Right lobe of liver (tissue), 6 donors: ENCODE measurements at regions not wholly inside any gene's neighbourhood (a gene's known extent, or its start where the extent isn't known, plus 50 kb on each side); places are given as distances from the start of the nearest gene placed in this dataset.
A peak's percentile ranks its signal among the peaks of the same experiment; 100 is the strongest.

ENCODE experiments used
- ATAC-seq, 4 donors: fragments of 200-7000 bp; cut with Tn5 transposase; one replicate each; pipeline ENCODE4 v1.9.1; 2020; ENCODE audit warnings: mild to moderate bottlenecking in 4 of 4, moderate library complexity in 4 of 4
- DNase-seq, 3 donors: peaks; one replicate each; pipeline ENCODE4 v3.0.0-alpha.2; 2020
- H3K27ac ChIP-seq, 3 donors: fragments of 200-600 bp; one replicate each; pipeline ENCODE4 v1.8.0; 2022
- H3K27me3 ChIP-seq, 2 donors: fragments of 200-600 bp; one replicate each; pipeline ENCODE4 v1.8.0; 2022
- H3K36me3 ChIP-seq, 4 donors: fragments of 200-600 bp; sonication (generic) in 1 of 4; one replicate each; pipeline versions ENCODE4 v1.5.1 to v1.8.0; 2017 to 2022; ENCODE audit warnings: control low read depth in 1 of 4
- H3K4me1 ChIP-seq, 4 donors: fragments of 200-600 bp; sonication (generic) in 1 of 4; one replicate each; pipeline versions ENCODE4 v1.5.1 to v1.8.0; 2017 to 2022; ENCODE audit warnings: control low read depth in 1 of 4
- H3K4me3 ChIP-seq, 3 donors: fragments of 200-600 bp; one replicate each; pipeline ENCODE4 v1.8.0; 2022
- H3K9me3 ChIP-seq, 4 donors: fragments of 200-600 bp; sonication (generic) in 1 of 4; one replicate each; pipeline versions ENCODE4 v1.5.1 to v1.8.0; 2017 to 2022; ENCODE audit warnings: control low read depth in 1 of 4
- CTCF ChIP-seq, 4 donors: fragments of 200-600 bp in 3 of 4; fragments of 450-650 bp in 1 of 4; IDR thresholded peaks; one replicate each; pipeline versions ENCODE4 v1.5.1 to v1.8.0; 2016 to 2022; ENCODE audit warnings: antibody characterized with exemption in 4 of 4, mild to moderate bottlenecking in 2 of 4
- POLR2A ChIP-seq: fragments of 450-650 bp; IDR thresholded peaks from one replicate; pipeline ENCODE4 v1.6.1; 2017; ENCODE audit warnings: antibody characterized with exemption, mild to moderate bottlenecking
- WGBS: methylation state at CpG from one replicate; pipeline ENCODE4 v1.1.6; 2018; ENCODE audit warnings: low coverage, low lambda C conversion rate; ENCODE audit not compliant: insufficient coverage; ENCODE audit errors: missing lambda C conversion rate; 5-methylcytosine and 5-hydroxymethylcytosine counted together
- intact Hi-C, 2 donors: fragments of 100-400 bp; cut with DNase I; formaldehyde crosslinking; loops; one replicate each; pipeline versions ENCODE4 v1.11.2 to v1.14.1; 2022
- donor health status: DM: no; HTN: yes; CAD: no.
- donor health status: DM: no; HTN: no; CAD: no.
- donor health status: DM: no; HTN: no; CAD: no.
- donor health status: DM: no; HTN: yes; CAD: no.
- donor health status: DM: no; HTN: yes; CAD: no.

- TF ChIP-seq POLR2A (no peak), CTCF (IDR thresholded peaks at IDR 0.05) (no peak)
- Histone ChIP-seq H3K27ac (no peak overlapping the region), H3K4me3 (no peak overlapping the region), H3K9me3 (no peaks in the 10 kb centered on the region), H3K4me1 (no peaks in the 10 kb centered on the region), H3K27me3 (no peaks in the 10 kb centered on the region), H3K36me3 (no peaks in the 10 kb centered on the region)
- ATAC-seq, result no peak
- DNase-seq, result no peak
- intact Hi-C loops, result loop anchor here in 1 of 2 donors (10.0 kb wide), 1 partner anchor 120 kb away; no protein-coding TSS in a partner anchor
- 72% methylated on average over 8 of the region's 12 CpGs for WGBS
Measured at GRCh38 chr6:157755032-157755745, 67.9 kb upstream of the SNX9 start.

- no peak overlapping the region for H3K4me3 ChIP-seq
- no peaks in the 10 kb centered on the region for H3K9me3 ChIP-seq
- no peaks in the 10 kb centered on the region for H3K36me3 ChIP-seq
- 67% methylated on average over 3 of the region's 3 CpGs for WGBS
- H3K27me3 ChIP-seq, result no peaks in the 10 kb centered on the region
- DNase-seq (no peak), ATAC-seq (no peak)
- no peak overlapping the region for H3K27ac ChIP-seq
- no peaks in the 10 kb centered on the region for H3K4me1 ChIP-seq
- intact Hi-C loops, result loop anchor here in 1 of 2 donors (10.0 kb wide), 1 partner anchor 119 kb away; no protein-coding TSS in a partner anchor
- no peak for TF ChIP-seq CTCF (IDR thresholded peaks at IDR 0.05)
- TF ChIP-seq POLR2A, result no peak
Measured at GRCh38 chr6:157755746-157756411, 67.2 kb upstream of the SNX9 start.

- ATAC-seq (peak; percentile 93 to 98 (median 96)), DNase-seq (peak; percentile 85 to 91 (median 87))
- TF ChIP-seq CTCF (IDR thresholded peaks at IDR 0.05) (peak; percentile 75 to 83 (median 78)), POLR2A (no peak)
- H3K4me1 ChIP-seq, result no peaks in the 10 kb centered on the region
- no peak overlapping the region for H3K4me3 ChIP-seq
- no peaks in the 10 kb centered on the region for H3K36me3 ChIP-seq
- H3K9me3 ChIP-seq, result no peaks in the 10 kb centered on the region
- no peaks in the 10 kb centered on the region for H3K27me3 ChIP-seq
- intact Hi-C loops, result loop anchor here in 1 of 2 donors (10.0 kb wide), 1 partner anchor 118 kb away; no protein-coding TSS in a partner anchor
- peak overlapping the region in 1 of 3 donors; percentile 20 for H3K27ac ChIP-seq
- 7% methylated on average over 13 of the region's 19 CpGs for WGBS
Measured at GRCh38 chr6:157756708-157757429, 66.2 kb upstream of the SNX9 start.

- Histone ChIP-seq H3K4me1 (no peaks in the 10 kb centered on the region), H3K9me3 (no peaks in the 10 kb centered on the region), H3K27me3 (no peaks in the 10 kb centered on the region), H3K36me3 (no peaks in the 10 kb centered on the region), H3K4me3 (no peak overlapping the region), H3K27ac (no peak overlapping the region)
- ATAC-seq (peak in 3 of 4 donors; percentile 3 to 16 (median 9)), DNase-seq (no peak)
- intact Hi-C loops, result loop anchor here in 1 of 2 donors (10.0 kb wide), 1 partner anchor 117 kb away; no protein-coding TSS in a partner anchor
- TF ChIP-seq CTCF (IDR thresholded peaks at IDR 0.05) (no peak), POLR2A (no peak)
- WGBS, result 96% methylated on average over 4 of the region's 7 CpGs
Measured at GRCh38 chr6:157757430-157758403, 65.3 kb upstream of the SNX9 start.
